ENCODE measurements at regions not wholly inside any gene's neighbourhood (a gene's known extent, or its start where the extent isn't known, plus 50 kb on each side); places are given as distances from the start of the nearest gene placed in this dataset.
"Not testable (repeated sequence)": the region's sequence is repeated elsewhere in the genome, so short reads cannot be mapped to it uniquely, and the experiment has no call there.

DNA sequence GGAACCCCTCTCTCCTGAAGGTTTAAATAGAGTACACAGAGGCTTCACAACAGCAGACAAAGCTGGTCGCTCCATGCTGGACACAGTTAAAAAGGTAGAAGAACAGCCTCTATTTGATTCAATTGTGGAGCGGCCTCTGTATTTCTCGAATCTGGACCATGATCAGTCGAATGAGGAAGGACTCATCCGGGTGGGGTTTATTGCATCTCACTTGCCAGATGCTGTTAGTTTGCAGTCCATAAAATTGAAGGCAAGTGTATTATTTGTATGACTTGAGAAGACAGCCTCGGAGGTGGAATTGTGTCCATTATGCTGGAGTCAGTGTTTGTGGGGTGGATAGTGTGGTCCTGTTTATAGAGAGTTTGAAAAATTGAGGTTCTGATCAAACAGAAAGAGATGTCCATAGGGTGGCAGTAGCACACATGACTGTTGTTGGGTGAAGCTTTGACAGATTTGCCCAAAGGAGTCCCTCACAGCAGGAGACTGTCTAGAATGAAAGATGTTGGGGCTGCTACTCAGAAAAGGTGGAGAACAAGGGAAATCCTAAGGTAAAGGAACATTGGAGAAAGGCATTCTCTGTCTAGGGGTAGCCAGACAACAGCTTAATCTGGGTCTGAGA, 545.5 kb downstream of the RPIA start:
- not testable (repeated sequence) for DNase-seq

DNA sequence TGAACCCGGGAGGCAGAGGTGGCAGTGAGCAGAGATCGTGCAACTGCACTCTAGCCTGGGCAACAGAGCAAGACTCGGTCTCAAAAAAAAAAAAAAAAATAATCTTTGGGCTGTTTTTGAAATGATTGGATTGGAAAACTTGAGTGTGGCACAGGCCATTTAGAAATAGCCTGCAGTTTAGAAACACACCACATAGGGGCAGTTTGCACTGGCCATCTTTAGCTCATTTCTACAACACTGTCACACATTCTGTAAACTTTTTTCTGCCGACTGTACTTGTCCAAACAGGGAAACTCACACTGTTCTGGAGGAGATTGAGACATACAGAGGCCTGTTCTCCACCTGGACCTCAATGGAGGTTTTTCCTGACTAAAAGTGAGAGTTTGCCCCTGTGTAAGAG, 546.3 kb downstream of the RPIA start:
- DNase-seq, result not testable (repeated sequence)

DNA sequence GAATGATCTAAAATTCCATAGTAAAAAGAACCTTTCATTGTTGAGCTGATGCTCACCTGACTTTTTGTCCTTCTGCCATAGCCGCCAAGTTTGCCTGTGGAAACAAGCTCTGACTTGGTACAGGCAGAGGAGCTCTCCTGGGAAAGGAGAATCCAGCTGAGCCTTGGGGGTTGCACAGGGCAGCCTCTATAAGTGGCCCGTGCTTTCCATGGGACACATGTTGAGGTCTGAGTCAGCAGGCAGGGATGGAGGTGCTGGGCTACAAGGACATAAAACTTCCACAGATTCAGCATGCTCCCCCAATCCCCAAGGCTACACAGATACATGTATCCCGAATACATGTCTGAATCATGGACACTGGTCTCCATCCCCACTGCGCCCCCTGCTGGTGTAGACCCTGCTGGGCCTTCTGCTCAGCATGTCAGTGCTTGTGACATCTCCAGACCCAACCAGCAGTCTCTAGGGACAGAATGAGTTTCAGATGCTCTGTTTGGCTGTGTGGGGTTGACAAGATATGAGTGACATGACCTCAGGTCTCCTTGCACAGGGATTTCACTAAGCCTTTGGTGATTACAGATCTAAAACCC, 551.7 kb downstream of the RPIA start:
- DNase-seq, result not testable (repeated sequence)

DNA sequence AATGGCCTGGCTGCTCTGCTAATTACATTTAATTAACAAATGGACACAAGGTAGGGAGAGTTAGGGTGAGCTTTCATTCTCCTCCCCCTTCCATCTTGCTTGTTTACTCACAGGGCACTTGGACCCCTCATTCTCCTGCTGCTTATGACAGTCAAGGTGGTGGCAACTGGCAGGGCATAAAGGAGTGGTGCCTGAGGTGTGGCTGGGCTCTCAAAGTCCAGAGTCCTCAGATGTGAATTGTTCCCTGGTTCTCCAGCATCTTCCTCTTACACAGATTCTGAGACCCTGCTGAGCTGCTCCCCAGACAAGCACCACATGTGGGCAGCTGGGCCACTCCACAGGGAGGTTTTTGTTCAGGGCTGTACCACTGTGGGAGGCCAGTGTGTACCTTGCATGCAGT, 552.9 kb downstream of the RPIA start:
- not testable (repeated sequence) for DNase-seq

DNA sequence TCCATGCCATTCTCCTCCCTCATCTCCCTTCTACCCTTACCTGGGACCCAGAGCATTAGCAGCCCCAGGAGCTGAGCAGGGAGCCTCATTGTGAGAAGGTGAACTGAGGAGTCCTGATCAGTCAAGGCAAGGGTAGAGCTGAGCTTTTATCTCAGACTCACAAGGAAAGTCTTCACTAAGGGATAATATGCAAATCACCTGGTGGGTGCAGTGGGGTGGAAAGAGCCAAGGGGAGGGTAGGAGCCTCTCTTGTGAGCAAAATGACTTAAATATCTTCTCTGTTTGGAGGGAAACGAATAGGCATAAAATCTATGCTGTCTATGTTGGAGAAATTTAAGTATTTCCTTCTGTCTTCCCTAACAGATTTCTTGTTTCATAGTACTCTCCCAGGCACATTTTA, 554.0 kb downstream of the RPIA start:
- not testable (repeated sequence) for DNase-seq

DNA sequence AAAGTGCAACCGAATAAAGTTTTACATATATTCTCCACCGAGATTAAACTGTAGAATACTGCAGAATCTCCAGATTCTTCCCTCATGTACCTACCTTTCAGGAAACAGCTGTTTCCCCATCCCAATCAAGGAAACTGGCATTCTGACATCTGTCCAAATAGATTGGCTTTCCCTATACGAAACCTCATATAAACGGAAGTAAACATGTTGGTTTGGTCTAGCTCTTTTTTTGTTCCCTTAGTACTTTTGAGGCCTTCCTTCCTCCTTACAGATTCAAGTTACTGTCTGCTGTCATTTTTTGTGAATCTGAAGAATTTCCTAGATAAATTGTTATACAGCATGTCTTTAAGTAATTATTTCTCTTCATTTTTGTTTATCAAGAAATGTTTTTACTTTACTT, 554.6 kb downstream of the RPIA start:
- not testable (repeated sequence) for DNase-seq

DNA sequence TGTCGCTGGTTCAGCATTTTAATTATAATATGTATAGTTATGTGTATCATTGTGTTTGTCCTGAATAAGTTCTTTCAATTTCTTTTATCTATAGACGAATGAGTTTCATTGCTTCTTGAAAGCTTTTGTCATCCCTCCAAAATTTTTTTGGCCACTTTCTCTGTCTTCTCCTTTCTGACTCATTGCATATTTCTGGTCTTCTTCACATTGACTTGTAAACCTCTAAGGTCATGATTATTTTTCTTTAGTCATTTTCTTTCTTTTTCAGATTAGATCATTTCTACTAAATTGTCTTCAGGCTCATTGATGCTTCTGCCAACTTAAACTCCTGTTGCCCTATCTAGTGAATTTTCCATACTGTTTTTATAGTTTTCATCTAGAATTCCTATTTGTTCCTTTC, 555.1 kb downstream of the RPIA start:
- not testable (repeated sequence) for DNase-seq

DNA sequence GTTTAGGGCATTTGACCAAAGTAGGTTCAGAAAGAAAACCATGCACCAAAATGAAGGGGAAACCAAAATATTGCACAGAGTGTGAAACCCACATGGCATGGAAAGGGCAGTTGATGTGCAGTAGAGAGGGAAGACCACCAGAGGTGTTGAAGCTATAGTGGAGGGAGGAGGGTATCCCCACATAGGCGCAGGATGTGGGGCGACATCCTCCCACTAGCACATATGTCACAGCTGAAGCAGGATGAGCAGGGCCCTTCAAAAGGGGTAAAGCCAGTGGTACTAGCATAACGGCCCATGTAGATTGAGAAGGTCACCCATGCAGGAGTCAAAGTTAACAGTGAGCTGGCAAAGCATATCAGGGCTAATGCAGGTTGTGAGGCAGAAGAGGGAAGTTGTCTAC, 563.5 kb downstream of the RPIA start:
- DNase-seq, result not testable (repeated sequence)

DNA sequence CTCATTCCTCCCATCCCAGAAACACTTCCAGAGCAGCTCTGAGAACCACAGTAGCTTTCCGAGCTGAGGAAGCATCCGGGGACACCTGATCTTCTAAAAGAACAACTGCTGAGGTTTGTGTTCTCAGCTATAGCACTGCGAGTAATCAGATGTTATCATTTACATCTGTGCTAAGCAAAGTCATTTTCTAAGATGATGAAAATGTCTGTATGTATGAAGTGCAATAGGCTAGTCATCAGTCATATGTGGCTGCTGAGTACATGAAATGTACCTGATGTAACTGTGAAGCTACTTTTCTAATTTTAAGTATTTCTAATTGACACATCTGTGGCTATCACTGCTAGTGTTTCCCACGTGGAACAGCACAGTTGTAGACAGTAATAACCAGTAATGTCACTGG, 582.0 kb downstream of the RPIA start:
- not testable (repeated sequence) for DNase-seq

DNA sequence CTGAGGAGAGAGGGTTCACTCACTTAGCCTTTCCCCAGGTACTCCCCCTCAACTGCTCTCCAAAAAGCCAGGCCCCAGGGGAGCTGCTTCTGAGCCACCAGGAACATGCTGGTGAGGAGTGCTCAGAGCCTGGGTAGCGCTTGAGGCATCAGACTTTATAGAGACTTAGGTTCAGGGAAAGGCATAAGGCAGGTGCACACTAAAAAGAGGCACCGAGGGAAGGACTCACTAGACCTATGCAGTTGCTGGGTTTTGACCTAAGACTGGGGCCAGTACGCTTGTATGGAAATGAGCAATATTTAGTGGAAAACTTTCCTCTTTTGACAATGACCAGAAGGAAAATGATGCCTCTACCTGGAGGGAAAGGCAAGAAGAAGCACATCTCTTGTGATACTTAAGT, 589.1 kb downstream of the RPIA start:
- not testable (repeated sequence) for DNase-seq

DNA sequence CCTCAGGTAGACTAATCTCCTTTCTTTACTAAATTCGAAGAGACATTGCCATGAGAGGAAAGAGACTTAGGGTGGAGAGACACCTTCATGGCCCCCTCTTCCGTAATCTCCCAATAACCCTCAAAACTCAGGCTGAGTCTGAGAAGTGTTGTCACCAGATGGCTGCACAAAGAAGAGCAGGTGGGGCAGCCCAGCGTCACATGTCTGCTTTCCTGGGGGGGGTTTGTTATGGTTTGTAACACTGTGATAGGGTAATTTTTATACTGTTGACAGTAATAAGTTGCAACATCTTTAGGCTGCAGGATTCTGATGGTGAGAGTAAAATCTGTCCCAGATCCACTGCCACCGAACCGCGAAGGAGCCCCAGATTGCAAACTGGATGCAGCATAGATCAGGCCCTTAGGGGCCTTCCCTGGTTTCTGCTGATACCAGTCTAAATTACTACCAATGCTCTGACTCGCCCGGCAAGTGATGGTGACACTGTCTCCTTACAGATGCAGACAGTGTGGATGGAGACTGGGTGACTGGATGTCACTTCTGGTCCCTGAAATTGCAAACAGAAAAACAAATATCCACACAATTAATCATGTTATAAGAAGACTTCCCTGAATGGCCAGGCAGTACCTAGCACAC, 595.1 kb downstream of the RPIA start:
- DNase-seq, result not testable (repeated sequence)

DNA sequence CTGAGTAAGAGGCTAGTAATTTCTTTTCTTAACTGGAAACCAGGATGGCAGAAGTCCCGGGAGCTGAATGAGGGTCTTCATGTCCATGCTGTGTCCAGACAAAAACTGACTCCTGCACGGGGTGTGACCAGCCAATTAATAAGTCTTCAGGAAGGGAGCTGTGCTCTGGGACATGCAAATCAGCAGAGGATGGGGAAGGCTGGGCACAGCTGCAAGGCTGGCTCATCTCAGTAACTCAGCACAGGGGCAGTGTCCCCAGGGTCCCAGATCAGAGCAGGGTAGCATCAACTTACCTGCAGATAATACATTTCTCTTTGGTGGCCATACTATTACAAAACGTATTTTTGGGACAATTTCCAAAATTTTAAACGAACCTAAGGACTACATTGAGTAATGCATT, 595.6 kb downstream of the RPIA start:
- DNase-seq, result not testable (repeated sequence)

DNA sequence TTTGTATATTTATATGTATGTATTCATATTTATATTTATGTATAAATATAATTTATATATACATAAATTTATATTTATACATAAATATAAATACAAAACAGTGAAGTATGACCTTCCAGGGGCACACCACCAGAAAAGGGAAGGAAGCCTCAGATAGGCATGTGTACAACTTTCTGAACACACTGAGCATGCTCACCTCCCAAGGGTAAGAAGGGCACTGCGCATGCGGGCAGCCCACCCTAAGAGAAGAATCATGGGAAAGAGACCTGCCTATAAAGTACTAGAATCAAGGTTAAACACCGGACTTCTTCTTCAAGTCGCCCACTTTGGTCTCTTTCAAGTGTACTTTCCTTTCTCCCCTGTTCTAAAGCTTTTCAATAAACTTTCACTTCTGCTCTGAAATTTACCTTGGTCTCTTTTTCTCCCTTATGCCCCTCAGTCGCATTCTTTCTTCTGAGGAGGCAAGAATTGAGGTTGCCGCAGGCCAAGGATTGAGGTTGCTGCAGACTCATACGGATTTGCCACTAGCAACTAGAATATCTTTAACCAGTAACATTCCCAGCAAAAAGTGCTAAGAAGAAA, 600.3 kb downstream of the RPIA start:
- DNase-seq, result not testable (repeated sequence)

DNA sequence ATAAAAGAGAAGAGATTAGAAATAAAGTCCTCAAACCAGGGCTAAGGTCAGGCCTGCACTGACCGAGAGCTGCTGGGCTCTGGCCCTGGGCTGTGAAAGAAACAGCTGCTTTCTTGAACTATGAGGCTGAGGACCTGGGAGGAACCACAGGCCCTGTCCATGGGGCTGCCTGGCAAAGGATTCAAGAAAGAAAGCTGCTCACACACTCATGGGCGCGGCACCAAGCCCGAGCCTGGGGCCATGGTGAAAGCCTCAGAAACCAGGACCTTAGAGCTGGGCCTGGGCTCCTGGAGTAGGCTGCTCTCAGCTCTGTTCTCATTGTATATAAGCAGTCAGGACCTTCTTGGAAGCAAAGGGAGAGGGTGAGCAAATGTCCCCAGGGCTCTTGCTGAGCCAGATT, 601.9 kb downstream of the RPIA start:
- DNase-seq, result not testable (repeated sequence)

DNA sequence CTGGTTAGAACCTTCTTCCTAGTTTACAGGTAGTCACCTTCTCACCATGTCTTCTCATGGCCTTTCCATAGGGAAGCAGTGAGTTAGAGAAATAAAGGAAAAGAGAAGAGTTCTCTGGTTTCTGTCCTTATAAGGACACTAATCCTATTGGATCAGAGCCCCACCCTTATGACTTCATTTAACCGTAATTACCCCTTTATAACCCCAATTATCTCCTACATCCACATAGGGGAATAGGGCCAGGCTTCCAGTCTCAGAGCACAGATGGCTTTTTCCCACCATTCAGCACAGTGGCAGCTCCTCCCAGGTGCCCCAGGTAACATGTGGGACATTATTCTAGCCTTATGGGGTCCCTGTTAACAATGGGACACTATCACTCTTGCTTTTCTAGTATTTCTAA, 602.9 kb downstream of the RPIA start:
- DNase-seq, result not testable (repeated sequence)

DNA sequence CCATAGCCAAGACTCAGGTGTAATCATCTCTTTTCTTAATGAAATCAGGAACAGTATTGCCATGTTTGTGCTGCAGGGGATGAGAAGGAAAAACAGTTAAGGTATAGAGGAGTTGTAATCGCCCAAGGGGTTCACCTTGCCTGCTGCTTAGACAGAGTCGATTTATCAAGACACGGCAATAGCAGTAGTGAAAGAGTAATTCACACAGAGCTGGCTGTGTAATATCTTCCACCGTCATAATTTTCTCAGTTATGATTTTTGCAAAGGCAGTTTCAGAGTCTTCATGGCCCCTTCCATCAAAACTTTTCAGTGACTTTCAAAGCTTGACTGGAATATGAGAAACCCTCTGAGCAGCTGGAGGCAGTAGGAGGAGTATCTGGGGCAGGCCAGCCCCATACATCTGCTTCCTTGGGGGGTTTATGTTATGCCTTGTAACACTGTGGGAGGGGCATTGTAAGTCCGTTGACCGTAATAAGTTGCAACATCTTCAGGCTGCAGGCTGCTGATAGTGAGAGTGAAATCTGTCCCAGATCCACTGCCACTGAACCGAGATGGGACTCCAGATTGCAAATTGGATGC, 605.4 kb downstream of the RPIA start:
- DNase-seq, result not testable (repeated sequence)

DNA sequence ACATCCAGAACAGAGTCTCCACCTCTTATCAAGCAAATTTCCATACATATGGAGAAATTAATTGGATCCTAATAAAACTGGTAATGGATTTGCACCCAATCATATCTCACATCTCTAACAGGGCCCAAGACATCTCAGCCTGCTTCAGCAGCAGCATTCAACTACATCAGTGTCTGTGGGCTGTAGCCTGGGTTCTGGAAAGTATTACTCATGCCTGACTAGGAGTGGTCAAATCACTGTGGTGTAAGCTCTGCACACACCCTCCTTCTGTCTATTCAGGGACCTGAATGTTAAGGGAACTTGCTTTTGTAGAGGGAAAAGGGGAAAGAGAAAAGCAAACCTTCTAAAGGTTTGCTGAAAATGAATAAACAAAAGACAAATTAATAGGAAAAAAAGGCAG, 607.7 kb downstream of the RPIA start:
- DNase-seq, result not testable (repeated sequence)

DNA sequence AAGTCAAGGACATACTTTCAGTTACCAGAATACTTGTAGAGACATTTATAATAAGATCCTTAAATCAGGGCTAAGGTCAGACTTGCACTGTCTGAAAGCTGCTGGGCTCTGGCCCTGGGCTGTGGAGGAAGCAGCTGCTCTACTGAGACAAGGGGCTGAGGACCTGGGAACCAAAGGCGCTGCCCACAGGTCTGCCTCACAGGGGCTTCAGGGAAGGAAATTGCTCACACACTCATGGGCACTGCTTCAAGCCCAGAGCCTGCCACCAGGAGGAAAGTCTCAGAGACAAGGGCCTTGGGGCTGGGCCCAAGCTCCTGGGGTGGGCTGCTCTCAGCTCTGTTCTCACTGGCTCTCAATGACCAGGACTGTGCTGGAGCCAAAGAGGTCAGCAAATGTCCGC, 614.1 kb downstream of the RPIA start:
- DNase-seq, result not testable (repeated sequence)

DNA sequence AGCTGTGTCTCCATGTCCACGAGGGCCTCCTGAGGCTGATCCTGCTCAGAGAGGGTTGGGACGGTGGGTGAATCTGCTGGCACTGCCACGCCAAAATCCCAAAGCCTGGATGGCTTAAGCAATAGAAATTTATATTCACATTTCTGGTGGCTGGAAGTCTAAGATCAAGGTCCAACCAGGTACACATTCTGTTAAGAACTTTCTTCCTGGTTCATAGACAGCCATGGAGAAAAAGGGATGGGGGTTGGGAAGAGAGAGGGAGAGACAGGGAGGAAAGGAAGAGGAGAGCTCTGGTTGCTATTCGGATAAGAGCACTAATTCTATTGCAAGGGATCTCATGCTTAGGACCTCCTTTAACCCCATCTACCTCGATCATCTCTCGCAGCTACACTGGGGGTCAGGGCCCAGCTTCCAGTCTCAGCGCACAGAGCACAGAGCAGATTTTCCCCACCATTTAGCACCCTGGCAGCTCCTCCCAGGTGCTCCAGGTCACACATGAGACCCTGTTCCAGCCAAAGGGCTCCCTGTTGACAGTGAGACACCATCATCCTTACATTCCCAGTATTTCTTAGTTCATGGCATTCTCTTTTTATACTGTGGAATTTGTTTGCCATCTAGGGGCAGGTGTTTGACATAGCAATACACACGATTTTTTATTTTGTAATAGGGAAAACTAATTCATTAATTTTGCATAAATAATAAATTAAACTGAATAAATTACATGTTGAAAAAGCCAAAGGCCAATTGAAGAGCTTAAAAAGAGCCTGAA, 615.6 kb downstream of the RPIA start:
- DNase-seq, result not testable (repeated sequence)

DNA sequence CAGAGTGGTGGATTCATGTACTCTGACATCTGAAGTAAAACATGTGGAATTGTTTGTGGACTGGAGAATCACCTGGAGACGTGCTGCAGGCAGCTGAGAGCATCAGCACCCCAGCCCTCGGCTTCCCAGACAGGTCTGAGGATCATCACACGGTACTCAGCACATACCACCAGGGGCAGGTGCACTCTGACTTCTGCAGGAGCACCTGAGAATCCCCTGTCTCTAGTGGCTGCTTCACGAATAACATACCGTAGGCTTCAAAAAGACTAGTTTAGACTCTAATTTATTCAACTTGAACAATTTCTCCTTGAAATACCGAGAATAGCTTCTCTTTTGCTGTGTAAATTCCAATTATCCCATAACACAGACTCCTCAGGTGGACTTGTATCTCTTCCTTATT, 627.5 kb downstream of the RPIA start:
- not testable (repeated sequence) for DNase-seq

DNA sequence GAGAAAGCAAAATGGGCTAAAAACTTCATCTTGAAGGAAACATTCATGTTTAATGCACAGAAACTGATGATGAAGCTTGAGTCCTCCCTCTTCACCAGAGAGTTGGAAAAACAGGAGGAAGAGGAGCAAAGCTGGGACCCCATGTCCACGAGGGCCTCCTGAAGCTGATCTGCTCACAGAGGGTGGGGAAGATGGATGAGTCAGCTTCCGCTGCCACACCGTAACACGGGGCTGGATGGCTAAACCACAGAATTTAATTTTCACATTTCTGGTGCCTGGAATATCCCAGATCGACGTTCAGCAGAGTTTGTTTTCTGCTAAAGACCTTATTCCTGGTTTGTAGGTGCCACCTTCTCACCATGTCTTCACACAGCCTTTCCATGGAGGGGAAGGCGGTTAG, 634.4 kb downstream of the RPIA start:
- not testable (repeated sequence) for DNase-seq

DNA sequence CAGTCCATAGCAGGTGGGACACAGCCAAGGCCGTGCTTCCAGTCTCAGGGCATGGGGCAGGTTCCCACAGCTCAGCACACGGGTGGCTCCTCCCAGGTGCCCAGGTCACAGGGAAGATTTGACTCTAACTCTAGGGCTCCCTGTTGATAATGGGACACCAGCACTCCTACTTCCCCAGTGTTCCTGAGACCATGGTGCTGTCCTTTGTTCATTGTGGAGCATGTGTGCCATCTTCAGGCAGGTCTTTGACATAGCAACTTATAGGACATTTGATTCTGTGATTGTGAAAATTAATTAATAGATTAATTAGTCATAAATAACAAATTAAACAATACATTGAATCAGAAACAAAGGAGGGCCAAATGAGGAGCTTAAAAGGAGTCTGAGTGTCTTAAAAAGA, 635.0 kb downstream of the RPIA start:
- DNase-seq, result peak; percentile 1

DNA sequence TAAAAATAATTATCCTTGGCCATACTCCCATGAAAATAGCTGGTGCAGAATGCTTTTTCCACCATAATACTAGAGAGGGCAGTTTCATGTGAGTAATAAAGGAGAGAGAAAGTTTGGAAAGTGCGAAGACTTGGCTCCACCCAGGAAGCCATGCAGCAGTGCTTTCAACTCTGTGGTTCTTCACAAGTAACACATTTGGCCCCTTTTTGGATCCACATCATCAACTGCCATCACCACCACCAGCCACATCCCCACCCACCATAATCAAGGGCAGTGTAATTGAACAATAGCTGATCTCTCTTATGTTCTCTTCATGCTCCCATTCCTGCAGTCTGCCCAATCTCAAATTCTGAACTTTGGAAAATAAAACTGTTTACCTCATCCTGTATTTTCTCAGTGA, 637.3 kb downstream of the RPIA start:
- DNase-seq, result not testable (repeated sequence)
